GM19455 (cell line): ENCODE measurements at regions not wholly inside any gene's neighbourhood (a gene's known extent, or its start where the extent isn't known, plus 50 kb on each side); places are given as distances from the start of the nearest gene placed in this dataset.
"Not testable (repeated sequence)": the region's sequence is repeated elsewhere in the genome, so short reads cannot be mapped to it uniquely, and the experiment has no call there.

Source experiments
- ATAC-seq: cut with Tn5 transposase; IDR thresholded peaks from one replicate; pipeline ENCODE4 v1.9.1; 2021; ENCODE audit not compliant: unreplicated experiment

GRCh38 chr6:18527836-18528743 lies 140.9 kb downstream of the RNF144B start:
- no peak for ATAC-seq

DNA sequence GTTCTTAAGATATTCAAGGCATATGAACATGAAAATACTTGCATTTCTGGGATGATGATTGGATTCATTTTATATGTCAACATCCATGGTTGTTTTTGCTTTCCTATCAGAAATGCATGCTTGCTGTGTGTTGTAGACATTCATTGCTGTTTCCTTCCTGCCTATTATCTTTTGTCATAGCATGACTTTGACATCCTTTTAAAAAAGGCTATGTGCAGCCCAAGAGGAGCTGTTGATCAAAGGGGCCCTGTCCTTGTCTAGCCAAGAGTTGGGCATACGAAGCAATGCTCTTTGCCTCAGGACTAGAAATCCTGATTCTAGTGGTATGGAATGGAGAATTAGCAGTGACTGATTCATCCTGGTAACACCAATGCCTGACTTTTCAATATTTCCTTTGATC lies 143.1 kb downstream of the RNF144B start:
- ATAC-seq, result no peak

DNA sequence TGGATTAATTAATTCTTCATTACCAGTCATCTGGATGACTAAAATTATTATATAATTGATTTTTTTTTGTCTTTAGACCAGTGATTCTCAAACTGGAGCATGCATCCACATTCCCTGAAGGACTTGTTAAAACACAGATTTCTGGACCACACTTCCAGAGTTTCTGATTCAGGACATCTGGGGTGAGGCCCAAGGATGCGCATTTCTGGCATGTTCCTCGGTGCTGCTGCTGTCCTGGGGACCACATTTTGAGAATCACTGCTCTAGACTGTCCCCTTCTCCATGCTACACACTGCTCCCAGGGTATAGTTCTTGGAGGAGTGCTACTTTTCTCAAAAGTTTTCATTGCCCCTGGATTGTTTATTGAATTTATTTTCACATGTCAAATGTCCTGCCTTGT lies 145.0 kb downstream of the RNF144B start:
- no peak for ATAC-seq

DNA sequence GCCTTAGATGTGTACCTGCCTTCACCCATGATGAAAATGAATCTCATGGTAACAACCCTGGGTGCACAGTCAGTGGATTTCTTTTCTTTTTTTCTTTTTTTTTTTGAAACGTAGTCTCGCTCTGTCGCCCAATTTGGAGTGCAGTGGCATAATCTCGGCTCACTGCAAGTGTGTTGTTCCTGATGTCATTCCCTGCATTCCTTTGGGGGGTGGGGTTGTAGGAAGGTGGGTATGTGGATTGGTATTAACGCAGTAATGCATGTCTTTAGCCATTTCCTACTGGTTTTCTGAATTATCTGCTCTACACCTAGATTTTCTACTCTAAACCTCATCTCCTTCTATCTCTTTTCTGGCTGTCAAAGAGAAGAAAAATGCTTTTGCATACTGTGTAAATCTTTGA lies 146.6 kb downstream of the RNF144B start:
- ATAC-seq, result no peak

DNA sequence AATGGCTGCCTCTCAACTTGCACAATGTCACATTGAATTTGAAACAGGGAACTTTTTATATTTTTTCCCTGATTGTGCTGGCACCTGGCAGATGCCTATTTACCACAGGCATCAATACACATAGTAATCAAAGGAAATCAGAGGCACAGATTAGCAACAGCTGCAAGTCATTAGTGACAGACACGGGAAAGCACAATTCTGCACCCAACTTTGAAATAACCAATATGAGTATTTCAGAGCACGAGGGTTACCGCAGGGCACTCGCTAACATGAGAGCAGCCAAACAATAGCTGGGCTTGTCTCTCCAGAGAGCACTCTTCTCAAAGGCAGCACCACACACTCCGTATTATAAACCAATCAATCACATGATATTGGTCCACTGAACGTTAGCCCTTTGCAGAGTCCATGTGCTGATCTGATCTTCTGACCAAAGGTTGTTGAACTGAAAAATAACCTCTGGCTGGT lies 149.5 kb downstream of the RNF144B start:
- ATAC-seq, result no peak

- ATAC-seq, result no peak
Measured at GRCh38 chr6:18538315-18538714, 151.2 kb downstream of the RNF144B start.

GRCh38 chr6:18543051-18543450 lies 155.9 kb downstream of the RNF144B start:
- no peak for ATAC-seq

GRCh38 chr6:18545142-18545541 lies 158.0 kb downstream of the RNF144B start:
- not testable (repeated sequence) for ATAC-seq

GRCh38 chr6:18545726-18546125 lies 158.6 kb downstream of the RNF144B start:
- no peak for ATAC-seq

GRCh38 chr6:18550119-18550518 lies 163.0 kb downstream of the RNF144B start:
- ATAC-seq, result no peak

- no peak for ATAC-seq
Measured at GRCh38 chr6:18551228-18551627, 164.1 kb downstream of the RNF144B start.

DNA sequence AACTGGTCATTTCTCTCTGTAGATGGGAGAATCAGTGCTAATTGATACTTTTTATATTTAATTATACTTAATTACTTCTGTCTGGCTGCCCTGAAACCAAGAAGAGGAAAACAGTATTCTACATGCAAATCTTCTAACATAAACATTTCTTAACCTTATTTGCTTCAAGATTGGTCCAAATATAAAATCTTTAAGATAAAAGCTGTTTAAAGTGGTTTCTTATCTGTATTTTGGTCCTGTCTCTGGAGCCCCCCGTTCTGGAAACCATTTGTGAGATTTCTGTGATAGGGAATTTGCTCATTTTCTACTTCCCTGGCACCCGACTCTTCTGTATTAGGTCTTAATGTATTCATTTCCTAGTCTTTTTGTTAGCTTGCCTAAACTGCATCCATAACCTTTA lies 168.6 kb downstream of the RNF144B start:
- no peak for ATAC-seq

- ATAC-seq, result no peak
Measured at GRCh38 chr6:18561037-18561750, 174.0 kb downstream of the RNF144B start.

- ATAC-seq, result no peak
Measured at GRCh38 chr6:18562726-18563125, 175.6 kb downstream of the RNF144B start.

DNA sequence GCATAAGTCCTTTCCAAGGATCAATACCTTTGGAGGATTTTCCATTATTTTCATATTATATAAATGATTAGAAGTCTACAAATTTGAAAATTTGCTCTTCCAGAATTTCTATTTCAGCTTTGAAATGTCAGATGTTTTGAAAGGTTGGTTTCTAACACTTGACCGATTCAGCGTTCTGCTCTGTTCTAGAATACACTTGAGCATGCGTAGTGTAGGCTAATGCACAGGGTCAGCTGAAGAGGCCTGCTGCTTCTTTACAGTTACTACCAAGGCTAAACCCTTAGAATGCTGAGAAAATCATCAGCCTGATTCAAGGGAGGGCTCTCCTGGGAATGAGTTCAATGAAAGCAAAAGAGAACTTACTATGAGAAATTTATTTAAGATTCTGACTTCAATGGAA lies 177.6 kb downstream of the RNF144B start:
- no peak for ATAC-seq

DNA sequence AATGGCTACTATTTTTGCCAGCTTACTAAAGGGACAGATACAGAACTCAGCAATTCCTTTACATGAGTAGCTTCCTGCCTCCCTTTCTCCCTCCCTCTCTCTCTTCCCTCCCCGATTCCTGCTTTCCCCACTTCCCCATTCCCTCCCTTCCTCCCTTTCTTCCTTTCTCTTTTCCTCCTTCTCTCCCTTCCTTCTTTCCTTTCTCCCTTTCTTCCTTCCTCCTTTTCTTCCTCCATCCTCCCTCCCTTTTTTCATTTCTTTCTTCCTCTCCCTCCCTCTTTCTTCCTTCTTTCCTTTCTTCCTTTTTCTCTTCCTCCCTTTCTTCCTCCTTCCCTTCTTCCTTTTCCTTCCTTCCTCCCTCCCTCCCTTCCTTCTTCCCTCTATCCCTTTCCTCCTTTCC lies 178.1 kb downstream of the RNF144B start:
- no peak for ATAC-seq

DNA sequence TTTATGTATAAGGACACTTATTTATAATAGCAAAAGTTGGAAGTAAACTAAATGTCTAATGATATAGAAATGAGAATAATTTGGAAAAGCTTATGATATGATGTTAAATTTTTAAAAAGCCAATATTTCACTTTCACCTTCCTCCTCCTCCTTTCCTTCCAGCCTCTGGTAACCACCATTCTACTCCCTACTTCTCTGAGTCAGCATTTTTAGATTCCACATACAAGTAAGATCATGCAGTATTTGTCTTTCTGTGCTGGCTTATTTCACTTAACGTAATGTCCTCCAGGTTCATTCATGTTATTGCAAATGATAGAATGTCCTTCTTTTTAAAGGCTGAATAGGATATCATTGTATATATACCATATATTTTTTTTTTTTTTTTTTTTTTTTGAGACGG lies 180.2 kb downstream of the RNF144B start:
- no peak for ATAC-seq

DNA sequence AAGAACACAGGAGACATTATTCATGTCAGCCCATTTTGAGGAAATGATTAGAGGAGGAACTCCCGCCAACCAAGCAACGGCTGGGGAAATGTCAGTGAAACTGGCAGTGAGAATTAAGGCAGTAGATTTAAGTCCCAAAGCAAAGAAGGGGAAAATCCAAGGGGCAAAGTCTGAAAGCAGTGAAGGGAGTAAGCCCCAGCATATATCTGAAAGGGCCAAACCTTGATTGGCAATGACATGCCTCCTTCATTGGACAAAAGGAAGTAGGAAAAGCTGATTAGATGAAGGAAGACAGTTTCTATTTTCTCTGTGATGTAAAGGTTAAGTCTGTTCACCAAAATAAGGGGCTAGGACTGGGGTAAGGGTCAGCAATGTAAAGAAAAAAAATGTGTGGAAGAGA lies 190.3 kb downstream of the RNF144B start:
- no peak for ATAC-seq

- no peak for ATAC-seq
Measured at GRCh38 chr6:18579166-18579565, 192.0 kb downstream of the RNF144B start.

GRCh38 chr6:18579869-18580268 lies 192.7 kb downstream of the RNF144B start:
- no peak for ATAC-seq

- no peak for ATAC-seq
Measured at GRCh38 chr6:18584372-18584771, 197.2 kb downstream of the RNF144B start.

DNA sequence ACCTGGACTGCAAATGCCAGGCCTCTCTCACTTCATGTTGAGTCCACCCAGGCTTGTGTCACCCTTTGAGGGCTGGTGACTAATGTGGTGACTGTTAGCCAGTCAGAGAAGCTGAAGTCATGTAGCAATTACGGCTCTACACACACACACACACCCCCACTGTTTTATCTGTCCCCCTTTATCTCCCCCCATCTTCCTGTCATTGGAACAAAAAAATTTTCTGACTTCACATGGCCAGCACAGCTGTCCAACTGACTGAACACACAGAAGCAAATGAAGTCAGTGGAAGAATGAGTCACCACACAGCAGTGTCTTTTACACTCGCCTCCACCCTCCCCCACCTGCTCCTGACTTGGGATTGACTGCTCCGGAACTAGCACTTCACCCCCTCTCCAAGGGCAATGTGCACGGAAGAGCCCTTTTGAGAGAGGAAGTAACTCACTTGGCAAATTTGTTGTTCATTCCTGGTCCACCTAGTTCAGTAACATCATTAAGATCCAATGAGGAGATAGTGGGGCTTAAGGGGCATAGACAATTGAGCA lies 198.0 kb downstream of the RNF144B start:
- ATAC-seq, result no peak
